H1 (cell line): ENCODE measurements at regions not wholly inside any gene's neighbourhood (a gene's known extent, or its start where the extent isn't known, plus 50 kb on each side); places are given as distances from the start of the nearest gene placed in this dataset.

Experiments
- BCL11A ChIP-seq, 2 experiments: IDR thresholded peaks; one replicate each; pipeline ENCODE4 v1.6.1; 2011; ENCODE audit warnings: low read depth in 2 of 2, low read length in 2 of 2, mild to moderate bottlenecking in 2 of 2
- CHD1 ChIP-seq: IDR thresholded peaks from 2 replicates; pipeline ENCODE4 v1.6.1; 2012; ENCODE audit warnings: low read depth, low read length, improper control_type of control experiment
- EP300 ChIP-seq, 2 experiments: IDR thresholded peaks; 1 replicate in 1 of 2; 2 replicates in 1 of 2; pipeline ENCODE4 v1.6.1; 2011 to 2012; ENCODE audit warnings: low read depth in 2 of 2, low read length in 2 of 2, mild to moderate bottlenecking in 2 of 2, borderline replicate concordance in 1 of 2, inconsistent platforms in 1 of 2, moderate library complexity in 1 of 2
- EZH2 ChIP-seq: fragments of 200-600 bp; sonication (generic); IDR thresholded peaks from 2 replicates; pipeline ENCODE4 v1.7.1; 2012; ENCODE audit warnings: low read depth, mild to moderate bottlenecking, moderate library complexity, low read length, inconsistent platforms; ENCODE audit not compliant: severe bottlenecking
- HDAC6 ChIP-seq: IDR thresholded peaks from one replicate; pipeline ENCODE4 v1.7.1; 2012; ENCODE audit warnings: low read depth, mild to moderate bottlenecking, inconsistent platforms, low read length, moderate library complexity
- NRF1 ChIP-seq: IDR thresholded peaks from 2 replicates; pipeline ENCODE4 v1.6.1; 2011; ENCODE audit warnings: mild to moderate bottlenecking, low read depth, low read length, improper control_type of control experiment
- POLR2A ChIP-seq, 2 experiments: IDR thresholded peaks; 1 replicate in 1 of 2; 2 replicates in 1 of 2; pipeline ENCODE4 v1.6.1; 2011; ENCODE audit warnings: low read depth in 2 of 2, low read length in 2 of 2, mild to moderate bottlenecking in 2 of 2; ENCODE audit errors: control extremely low read depth in 1 of 2
- RAD21 ChIP-seq, 2 experiments: IDR thresholded peaks in 1 of 2; conservative IDR thresholded peaks in 1 of 2; 2 replicates each; pipeline ENCODE4 v1.6.1; 2011; ENCODE audit warnings: low read depth in 2 of 2, low read length in 2 of 2, improper control_type of control experiment in 1 of 2, inconsistent platforms in 1 of 2, mild to moderate bottlenecking in 1 of 2, moderate library complexity in 1 of 2
- RNF2 ChIP-seq: fragments of 200-900, 300-1000 bp; sonication (generic); IDR thresholded peaks from 2 replicates; pipeline ENCODE4 v1.7.1; 2016; ENCODE audit warnings: borderline replicate concordance, low read depth, mild to moderate bottlenecking, antibody characterized with exemption, low read length; ENCODE audit not compliant: poor library complexity, severe bottlenecking; ENCODE audit errors: missing control alignments
- SAP30 ChIP-seq: fragments of 300-600 bp; sonication (generic); IDR thresholded peaks from 2 replicates; pipeline ENCODE4 v1.7.1; 2012; ENCODE audit warnings: low read length, moderate library complexity, mild to moderate bottlenecking, inconsistent platforms; ENCODE audit not compliant: insufficient read depth, insufficient replicate concordance
- SIN3A ChIP-seq, 2 experiments: IDR thresholded peaks in 1 of 2; conservative IDR thresholded peaks in 1 of 2; 2 replicates each; pipeline ENCODE4 v1.6.1; 2011 to 2012; ENCODE audit warnings: low read length in 2 of 2, improper control_type of control experiment in 1 of 2, low read depth in 1 of 2, mild to moderate bottlenecking in 1 of 2
- ZNF274 ChIP-seq: IDR thresholded peaks from 2 replicates; pipeline ENCODE4 v1.7.0; 2012; ENCODE audit warnings: low read length, borderline replicate concordance; ENCODE audit errors: extremely low read depth
- TF ChIP-seq, protein P1 (sequence below), 3 experiments: IDR thresholded peaks; 1 replicate in 2 of 3; 2 replicates in 1 of 3; pipeline versions ENCODE4 v1.5.1 to v1.6.1; 2011; ENCODE audit warnings: low read length in 3 of 3, mild to moderate bottlenecking in 3 of 3, inconsistent platforms in 2 of 3, low read depth in 1 of 3, moderate library complexity in 1 of 3; ENCODE audit not compliant: insufficient read depth in 1 of 3; ENCODE audit errors: control extremely low read depth in 1 of 3
- TF ChIP-seq, protein P2 (sequence below): IDR thresholded peaks from 2 replicates; pipeline ENCODE4 v1.6.1; 2012; ENCODE audit warnings: low read length, inconsistent platforms

DNA sequence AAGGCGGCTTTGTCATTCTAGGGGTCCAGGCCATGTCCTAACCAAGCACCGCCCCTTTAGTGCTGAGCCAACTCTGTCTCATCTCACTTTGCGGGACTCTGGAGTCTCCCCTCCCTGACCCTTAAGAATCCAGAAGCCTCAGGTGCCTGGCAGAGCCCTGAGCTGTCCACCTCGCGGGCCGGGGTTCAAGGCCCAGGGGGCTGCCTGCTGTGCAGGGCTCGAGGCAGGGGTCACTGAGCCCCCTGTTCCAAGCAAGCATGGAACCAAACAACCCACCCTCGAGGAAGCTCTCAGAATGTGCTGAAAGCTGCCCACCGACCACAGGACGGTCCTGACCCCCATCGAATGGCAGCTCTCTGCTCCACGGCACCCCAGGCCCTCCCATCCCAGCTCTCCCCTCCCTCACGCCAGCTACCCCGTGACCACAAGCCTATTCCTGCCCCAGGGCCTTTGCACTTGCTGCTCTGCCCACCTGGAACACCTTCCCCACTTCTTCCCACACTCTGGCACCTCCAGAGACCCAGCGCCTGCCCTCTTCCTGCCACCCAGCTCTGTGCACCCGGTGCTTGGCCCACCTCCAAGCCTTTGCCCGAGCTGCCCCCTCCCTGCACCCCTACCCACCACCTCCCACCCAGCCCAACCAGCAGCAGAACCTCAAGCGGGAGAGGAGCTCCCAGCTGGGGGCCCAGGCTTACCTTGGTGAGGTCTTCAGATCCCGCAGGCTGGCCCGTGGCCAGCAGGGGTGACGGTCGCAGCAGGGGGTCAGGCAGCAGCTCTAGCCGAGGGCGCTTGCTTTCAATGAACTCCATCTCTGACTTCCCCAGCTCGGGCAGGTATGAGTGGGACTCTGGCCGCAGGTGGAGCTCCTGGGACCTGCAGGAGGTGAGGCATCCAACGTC is 84.3 kb downstream of the NCOR2 start:
- TF ChIP-seq SIN3A (conservative IDR thresholded peaks at IDR 0.05 in 1 of 2, IDR thresholded peaks at IDR 0.05 in 1 of 2; ENCODE audit: low read depth in 1 of 2, low read length in 2 of 2) (no peak), RNF2 (no peak), POLR2A (IDR thresholded peaks at IDR 0.05; ENCODE audit: control extremely low read depth in 1 of 2, low read depth in 2 of 2, low read length in 2 of 2) (no peak), RAD21 (IDR thresholded peaks at IDR 0.05 in 1 of 2, conservative IDR thresholded peaks at IDR 0.05 in 1 of 2; ENCODE audit: low read depth in 2 of 2, low read length in 2 of 2) (no peak), CHD1 (no peak), ZNF274 (no peak), EZH2 (no peak), EP300 (IDR thresholded peaks at IDR 0.05; ENCODE audit: borderline replicate concordance in 1 of 2, low read depth in 2 of 2, low read length in 2 of 2) (no peak), SAP30 (no peak), HDAC6 (no peak), NRF1 (no peak), BCL11A (IDR thresholded peaks at IDR 0.05; ENCODE audit: low read depth in 2 of 2, low read length in 2 of 2) (no peak)
- TF ChIP-seq, protein P1, sequence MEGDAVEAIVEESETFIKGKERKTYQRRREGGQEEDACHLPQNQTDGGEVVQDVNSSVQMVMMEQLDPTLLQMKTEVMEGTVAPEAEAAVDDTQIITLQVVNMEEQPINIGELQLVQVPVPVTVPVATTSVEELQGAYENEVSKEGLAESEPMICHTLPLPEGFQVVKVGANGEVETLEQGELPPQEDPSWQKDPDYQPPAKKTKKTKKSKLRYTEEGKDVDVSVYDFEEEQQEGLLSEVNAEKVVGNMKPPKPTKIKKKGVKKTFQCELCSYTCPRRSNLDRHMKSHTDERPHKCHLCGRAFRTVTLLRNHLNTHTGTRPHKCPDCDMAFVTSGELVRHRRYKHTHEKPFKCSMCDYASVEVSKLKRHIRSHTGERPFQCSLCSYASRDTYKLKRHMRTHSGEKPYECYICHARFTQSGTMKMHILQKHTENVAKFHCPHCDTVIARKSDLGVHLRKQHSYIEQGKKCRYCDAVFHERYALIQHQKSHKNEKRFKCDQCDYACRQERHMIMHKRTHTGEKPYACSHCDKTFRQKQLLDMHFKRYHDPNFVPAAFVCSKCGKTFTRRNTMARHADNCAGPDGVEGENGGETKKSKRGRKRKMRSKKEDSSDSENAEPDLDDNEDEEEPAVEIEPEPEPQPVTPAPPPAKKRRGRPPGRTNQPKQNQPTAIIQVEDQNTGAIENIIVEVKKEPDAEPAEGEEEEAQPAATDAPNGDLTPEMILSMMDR (IDR thresholded peaks at IDR 0.05; ENCODE audit: control extremely low read depth in 1 of 3, insufficient read depth in 1 of 3, low read depth in 1 of 3, low read length in 3 of 3): no peak
- TF ChIP-seq, protein P2, sequence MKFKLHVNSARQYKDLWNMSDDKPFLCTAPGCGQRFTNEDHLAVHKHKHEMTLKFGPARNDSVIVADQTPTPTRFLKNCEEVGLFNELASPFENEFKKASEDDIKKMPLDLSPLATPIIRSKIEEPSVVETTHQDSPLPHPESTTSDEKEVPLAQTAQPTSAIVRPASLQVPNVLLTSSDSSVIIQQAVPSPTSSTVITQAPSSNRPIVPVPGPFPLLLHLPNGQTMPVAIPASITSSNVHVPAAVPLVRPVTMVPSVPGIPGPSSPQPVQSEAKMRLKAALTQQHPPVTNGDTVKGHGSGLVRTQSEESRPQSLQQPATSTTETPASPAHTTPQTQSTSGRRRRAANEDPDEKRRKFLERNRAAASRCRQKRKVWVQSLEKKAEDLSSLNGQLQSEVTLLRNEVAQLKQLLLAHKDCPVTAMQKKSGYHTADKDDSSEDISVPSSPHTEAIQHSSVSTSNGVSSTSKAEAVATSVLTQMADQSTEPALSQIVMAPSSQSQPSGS: no peak
